ENCODE measurements at regions not wholly inside any gene's neighbourhood (a gene's known extent, or its start where the extent isn't known, plus 50 kb on each side); places are given as distances from the start of the nearest gene placed in this dataset.

- H3K4me1 ChIP-seq (ENCODE audit: insufficient read depth, low read length): no peaks in the 10 kb centered on the region
- BruUV-seq (replicated peaks): no TSS peak
- H3K27me3 ChIP-seq (ENCODE audit: control insufficient read depth in 1 of 2, insufficient read depth in 2 of 2, low read length in 2 of 2): peaks cover 13 to 71% of the 10 kb centered on the region in 2 experiments
- intact Hi-C loops (cut with micrococcal nuclease; ENCODE audit: unreplicated experiment) (no loop called here), in situ Hi-C loops (cut with HindIII; ENCODE audit: extremely low pct_ligation_motif_present, low pct_unique_long_range_greater_than_20kb) (no loop called here)
- 33% methylated on average over 4 of the region's 17 CpGs for WGBS (ENCODE audit: low lambda C conversion rate)
- no peaks in the 10 kb centered on the region for H3K36me3 ChIP-seq (replicated peaks in 1 of 2; ENCODE audit: control insufficient read depth in 1 of 2, insufficient read depth in 2 of 2, low read length in 2 of 2)
- H4K20me1 ChIP-seq (ENCODE audit: insufficient read depth, low read length): no peaks in the 10 kb centered on the region
- no peaks in the 10 kb centered on the region for H3K9me3 ChIP-seq (ENCODE audit: low read length)
- no peak overlapping the region for H3K9ac ChIP-seq (ENCODE audit: insufficient read depth, low read depth, low read length)
- no peak overlapping the region for H3K4me3 ChIP-seq (replicated peaks in 1 of 3; ENCODE audit: insufficient read depth in 1 of 3, low read depth in 2 of 3, low read length in 3 of 3)
- ATAC-seq (no peak), DNase-seq (ENCODE audit: low spot score) (no peak), FAIRE-seq (no peak)
- ChIA-PET POLR2A (no interaction called here), CTCF (ENCODE audit: low intra/inter-chr PET ratio, low total read pairs) (no interaction called here)
- no peak overlapping the region for H3K4me2 ChIP-seq (ENCODE audit: low read depth, low read length)
- no peak overlapping the region for H2AFZ ChIP-seq (ENCODE audit: low read length)
- no peak overlapping the region for H3K27ac ChIP-seq (ENCODE audit: extremely low read length, insufficient read depth, low read length)
- H3K79me2 ChIP-seq (ENCODE audit: insufficient read depth, low read length): no peaks in the 10 kb centered on the region
- TF ChIP-seq ZNF550 (CRISPR knock-in tag; IDR thresholded peaks at IDR 0.05; ENCODE audit: borderline replicate concordance) (no peak), ZNF703 (CRISPR knock-in tag; IDR thresholded peaks at IDR 0.05; ENCODE audit: borderline replicate concordance) (no peak), GRHL1 (CRISPR knock-in tag; conservative IDR thresholded peaks at IDR 0.05) (no peak), CBX2 (IDR thresholded peaks at IDR 0.05; ENCODE audit: low read depth, low read length) (no peak), CBX2 (CRISPR knock-in tag; IDR thresholded peaks at IDR 0.05; ENCODE audit: low read depth) (no peak), U2AF1 (optimal IDR thresholded peaks at IDR 0.05; ENCODE audit: low read depth, low read length) (no peak), RAD21 (CRISPR knock-in tag; IDR thresholded peaks at IDR 0.05) (no peak), TMF1 (CRISPR knock-in tag; IDR thresholded peaks at IDR 0.05; ENCODE audit: low read depth) (no peak), ZBTB2 (CRISPR knock-in tag; IDR thresholded peaks at IDR 0.05; ENCODE audit: low read depth) (no peak), ZHX2 (IDR thresholded peaks at IDR 0.05; ENCODE audit: low read depth) (no peak), ZHX2 (CRISPR knock-in tag; IDR thresholded peaks at IDR 0.05; ENCODE audit: borderline replicate concordance) (no peak), REPIN1 (CRISPR knock-in tag; IDR thresholded peaks at IDR 0.05; ENCODE audit: borderline replicate concordance, low read depth) (no peak), MEIS1 (CRISPR knock-in tag; IDR thresholded peaks at IDR 0.05; ENCODE audit: borderline replicate concordance) (no peak), HINFP (CRISPR knock-in tag; IDR thresholded peaks at IDR 0.05; ENCODE audit: low read depth) (no peak)
Measured at GRCh38 chr1:22252251-22252650, 109.4 kb upstream of the WNT4 start.

Data from HepG2 (cell line).